CD1c-positive myeloid dendritic cell (primary cell): ENCODE measurements at regions not wholly inside any gene's neighbourhood (a gene's known extent, or its start where the extent isn't known, plus 50 kb on each side); places are given as distances from the start of the nearest gene placed in this dataset.
"Not testable (repeated sequence)": the region's sequence is repeated elsewhere in the genome, so short reads cannot be mapped to it uniquely, and the experiment has no call there.

Source experiments
- DNase-seq: peaks from one replicate; pipeline ENCODE4 v3.0.0-alpha.2; 2016; ENCODE audit errors: extremely low spot score

DNA sequence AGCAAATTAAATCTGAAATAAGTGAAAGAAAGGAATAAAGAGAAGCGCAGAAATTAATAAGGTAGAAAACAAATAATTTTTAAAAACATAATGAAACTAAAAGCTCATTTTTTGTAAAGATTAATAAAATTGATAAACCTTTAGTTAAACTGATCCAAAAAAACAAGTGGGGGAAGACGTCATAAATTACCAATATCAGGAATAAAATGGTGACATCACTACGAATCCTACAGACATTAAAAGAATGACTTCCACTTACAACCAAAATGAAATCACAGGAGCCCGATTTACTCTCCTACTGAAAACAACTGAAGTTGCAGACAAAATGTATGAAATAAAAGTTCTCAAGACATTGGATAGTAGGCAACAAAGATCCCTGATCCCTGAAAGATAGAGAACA is 68.1 kb upstream of the IFFO2 start:
- DNase-seq: no peak

DNA sequence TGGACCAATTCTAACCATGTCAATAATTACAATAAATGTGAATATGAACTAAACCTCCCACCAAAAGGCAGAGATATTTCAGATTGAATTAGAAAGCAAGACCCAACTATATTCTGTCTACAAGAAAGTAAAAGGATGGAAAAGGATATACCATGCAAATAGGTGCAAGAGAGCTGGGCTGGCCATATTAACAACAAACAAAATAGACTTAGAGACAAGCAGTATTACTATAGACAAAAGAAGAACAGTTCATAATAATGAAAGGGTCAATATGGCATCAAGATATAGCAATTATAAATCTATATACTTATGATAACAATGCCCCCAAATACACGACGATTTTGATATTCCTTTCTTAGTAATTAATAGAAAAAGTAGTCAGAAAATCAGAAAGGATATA is 67.3 kb upstream of the IFFO2 start:
- DNase-seq: no peak

DNA sequence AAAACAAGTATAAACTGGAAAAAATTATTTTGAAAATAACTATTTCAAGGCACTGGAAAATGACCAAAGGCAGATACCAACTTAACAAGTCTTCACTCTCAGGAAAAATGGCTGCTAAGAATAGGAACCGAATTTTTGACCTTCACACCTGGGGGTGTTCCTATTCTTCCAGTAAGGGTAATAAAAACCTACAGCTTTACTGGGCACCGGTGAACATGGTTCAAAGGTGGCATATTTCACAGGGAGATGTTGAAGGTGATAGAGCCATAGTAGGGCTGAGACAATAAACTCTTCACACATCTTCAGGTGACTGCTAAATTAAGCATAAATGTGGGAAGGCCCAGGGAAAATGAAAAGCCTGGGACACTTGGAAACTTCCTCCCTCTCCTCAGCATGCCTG is 65.4 kb upstream of the IFFO2 start:
- no peak for DNase-seq

DNA sequence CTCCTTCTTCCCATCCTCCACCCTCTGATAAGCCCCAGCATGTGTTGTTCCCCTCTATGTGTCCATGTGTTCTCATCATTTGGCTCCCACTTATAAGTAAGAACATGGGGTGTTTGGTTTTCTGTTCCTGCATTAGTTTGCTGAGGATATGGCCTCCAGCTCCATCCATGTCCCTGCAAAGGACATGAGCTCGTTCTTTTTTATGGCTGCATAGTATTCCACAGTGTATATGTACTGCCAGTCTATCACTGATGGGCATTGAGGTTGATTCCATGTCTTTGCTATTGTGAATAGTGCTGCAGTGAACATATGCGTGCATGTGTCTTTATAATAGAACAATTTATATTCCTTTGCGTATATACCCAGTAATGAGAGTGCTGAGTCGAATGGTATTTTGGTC is 62.8 kb upstream of the IFFO2 start:
- DNase-seq: not testable (repeated sequence)

DNA sequence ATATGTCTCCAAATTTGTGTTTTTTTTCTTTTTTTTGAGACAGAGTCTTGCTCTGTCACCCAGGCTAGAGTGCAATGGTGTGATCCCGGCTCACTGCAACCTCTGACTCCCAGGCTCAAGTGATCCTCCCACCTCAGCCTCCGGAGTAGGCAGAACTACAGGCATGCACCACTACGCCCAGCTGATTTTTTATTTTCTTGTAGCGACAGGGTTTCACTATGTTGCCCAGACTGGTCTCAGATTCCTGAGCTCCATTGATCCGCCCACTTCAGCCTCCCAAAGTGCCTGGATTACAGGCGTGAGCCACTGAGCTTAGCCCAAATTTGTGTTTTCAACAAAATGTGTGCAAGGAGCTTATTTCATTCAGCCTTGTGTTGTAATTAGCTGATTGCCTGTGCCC is 59.0 kb upstream of the IFFO2 start:
- DNase-seq: no peak

DNA sequence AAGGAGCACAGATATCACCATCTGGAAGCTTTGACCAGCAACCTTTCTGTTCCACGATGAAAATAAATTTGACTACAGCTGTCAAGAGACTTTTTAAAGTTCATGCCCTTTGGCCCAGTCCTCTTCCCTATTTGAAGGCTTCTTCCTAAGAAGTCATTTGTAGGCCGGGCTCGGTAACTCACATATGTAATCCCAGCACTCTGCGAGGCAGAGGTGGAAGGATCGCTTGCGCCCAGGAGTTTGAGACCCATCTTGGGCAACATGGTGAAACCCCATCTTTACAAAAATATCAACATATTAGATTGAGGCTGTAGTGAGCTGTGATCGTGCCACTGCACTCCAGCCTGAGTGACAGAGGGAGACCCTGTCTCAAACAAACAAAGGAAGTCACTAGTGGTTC is 58.3 kb upstream of the IFFO2 start:
- DNase-seq: peak; percentile 67

DNA sequence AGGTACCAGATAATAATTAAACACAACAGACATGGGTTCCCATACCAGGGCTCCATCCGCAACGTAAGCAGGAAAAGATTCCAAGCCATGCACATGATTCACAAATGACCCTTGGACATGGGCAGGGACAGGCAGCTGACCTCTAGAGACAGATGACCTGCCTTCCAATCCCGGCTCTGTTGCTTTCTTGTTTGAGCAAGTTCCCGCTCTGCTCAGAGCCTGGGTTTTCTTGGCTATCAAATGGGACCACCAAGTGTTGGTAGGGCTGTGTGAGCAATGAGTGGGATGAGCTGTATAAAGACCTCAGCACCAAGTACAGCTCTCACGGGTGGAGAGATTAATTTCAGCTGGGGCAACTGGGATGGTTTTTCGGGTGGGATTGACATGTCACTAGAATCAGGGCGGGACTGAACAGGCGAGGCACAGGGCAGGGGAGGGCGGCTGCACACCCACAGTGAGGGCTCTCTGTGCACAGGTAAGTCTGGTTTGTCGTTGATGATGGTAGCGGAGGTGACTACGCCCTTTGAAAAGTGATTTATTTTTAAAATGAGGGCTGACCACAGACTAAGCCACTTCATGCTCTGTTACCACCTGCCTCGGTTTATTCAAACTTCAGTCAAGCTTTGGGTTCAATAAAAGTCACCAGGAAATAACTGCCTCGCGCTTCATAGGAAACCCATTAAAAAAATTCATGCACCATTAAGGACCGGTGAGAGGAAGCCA is 57.5 kb upstream of the IFFO2 start:
- DNase-seq: no peak

DNA sequence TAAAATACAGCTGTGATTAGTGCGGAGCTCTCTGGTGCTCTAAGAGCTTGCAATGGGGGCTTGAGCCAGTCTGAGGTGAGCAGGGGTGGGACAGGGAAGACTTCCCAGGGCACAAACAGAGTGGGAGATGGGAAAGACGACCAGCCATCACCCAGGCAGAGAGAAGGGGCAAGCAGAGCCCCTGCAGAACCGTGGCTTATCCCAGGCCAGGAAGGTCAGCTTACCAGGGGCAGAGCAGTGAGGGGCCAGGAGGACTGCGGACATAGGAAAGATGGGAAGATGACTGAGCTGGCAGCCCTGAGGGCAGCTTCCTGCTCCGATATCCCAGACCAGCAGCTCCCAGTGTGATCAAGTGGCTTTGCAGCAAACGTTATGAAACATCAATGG is 55.4 kb upstream of the IFFO2 start:
- DNase-seq: no peak

DNA sequence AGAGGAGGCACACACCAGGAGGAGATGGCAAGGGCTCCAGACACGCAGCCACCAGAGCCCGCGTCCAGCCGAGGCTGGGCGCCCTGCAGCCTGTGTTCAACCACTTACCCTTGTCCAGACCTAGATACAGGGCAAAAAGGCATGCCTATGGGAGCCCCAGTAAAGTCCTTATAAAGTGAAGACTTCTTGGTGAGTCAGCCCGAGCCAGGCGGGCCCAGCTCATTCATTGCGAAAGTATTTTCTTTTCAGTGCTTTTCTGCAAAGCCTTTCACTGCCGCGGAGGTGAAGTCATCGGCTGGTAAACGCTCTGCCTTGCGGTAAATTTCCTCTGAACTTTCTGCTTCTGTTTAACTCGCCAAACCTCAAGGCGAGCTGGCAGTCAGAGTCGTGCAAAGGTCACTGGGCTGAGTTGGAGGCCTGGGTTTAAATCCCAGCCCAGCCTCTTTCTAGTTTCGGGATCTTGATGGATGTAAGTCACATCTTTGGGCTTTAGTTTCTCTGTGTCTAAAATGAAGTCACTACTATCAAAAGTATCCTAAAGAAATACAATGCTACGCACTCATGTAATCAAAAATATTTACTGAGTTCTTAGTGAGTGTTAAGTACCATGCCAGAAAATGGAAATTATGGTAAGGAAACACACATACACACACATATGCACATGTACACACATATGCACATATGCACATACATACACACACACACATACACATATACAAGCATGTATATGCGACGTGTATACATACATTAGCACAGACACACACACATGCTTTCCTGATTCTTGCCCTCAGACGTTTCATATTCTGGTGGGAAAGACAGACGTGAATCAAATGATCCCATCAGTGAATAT is 54.7 kb upstream of the IFFO2 start:
- DNase-seq: peak; percentile 92

DNA sequence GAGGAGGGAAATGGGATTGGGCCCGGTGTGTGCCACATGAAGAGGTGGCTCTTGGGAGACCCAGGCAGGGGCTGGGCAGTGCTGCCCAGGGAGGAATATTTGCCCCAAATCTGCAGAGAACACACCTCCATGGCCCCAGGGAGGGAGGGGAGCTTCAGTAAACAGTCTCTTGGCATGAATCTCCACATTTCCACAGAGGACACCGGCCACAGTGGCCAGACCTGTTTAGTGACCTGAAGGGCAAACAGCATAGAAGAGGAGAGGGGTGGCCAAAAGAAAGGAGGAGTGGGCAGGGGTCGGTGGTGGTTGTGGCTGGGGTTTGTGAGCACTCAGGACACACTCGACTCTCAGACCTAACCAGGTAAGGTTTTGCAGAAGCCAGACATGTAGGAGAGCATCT is 54.0 kb upstream of the IFFO2 start:
- DNase-seq: no peak

DNA sequence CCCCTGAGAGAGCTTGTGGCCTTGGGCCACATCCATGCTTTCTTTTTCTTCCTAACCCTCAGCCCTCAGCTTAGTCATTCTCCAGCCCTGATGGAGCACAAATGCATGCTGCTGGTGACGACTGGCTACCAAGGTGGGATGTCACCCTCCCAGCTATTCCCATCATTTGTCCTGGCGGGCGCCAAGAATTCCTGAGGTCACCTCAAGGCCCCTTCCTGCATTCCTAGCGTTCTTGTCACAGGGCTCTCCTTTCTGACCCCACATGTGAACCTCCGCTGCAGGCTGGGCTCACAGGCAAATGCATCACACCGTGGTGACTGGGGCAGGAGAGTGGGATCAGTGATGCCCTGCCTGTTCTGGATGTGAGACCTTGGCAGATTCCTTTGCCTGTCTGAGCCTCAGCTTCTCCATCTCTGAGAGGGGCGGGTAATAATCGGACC is 53.4 kb upstream of the IFFO2 start:
- no peak for DNase-seq

DNA sequence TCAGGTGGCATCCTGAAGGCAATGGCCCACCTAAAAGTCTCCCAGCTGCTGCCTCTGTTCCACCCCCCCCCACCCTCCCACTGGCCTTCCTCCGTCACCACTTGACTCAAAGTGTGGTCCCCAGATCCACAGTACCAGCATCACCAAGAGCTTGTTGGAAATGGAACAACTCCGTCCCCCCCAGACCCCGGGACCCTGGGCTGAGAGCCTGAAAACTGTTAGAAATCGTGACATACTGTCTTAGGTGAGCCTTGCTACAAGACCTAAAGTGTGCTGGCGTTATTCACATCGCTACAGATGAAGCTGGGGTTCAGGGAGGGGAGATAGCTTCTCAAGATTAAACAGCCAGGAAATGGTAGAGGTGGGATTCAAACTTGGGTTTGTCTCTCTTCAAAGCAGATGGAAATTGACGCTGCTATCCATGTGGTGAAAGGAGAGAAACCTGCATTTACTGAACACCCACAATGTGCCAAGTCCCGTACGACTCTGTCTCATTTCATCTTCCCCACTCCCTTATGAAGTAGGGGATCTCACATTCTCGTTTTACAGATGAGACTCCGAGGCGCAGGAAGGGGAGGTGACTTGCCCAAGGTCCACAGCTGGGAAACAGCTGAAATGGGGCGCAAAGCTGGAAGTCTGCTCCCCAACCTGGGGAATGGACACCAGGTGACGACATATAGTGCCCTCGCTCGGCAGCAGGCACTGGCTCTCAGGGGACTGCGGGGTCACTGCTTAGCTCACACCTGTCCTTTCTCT is 52.8 kb upstream of the IFFO2 start:
- no peak for DNase-seq

DNA sequence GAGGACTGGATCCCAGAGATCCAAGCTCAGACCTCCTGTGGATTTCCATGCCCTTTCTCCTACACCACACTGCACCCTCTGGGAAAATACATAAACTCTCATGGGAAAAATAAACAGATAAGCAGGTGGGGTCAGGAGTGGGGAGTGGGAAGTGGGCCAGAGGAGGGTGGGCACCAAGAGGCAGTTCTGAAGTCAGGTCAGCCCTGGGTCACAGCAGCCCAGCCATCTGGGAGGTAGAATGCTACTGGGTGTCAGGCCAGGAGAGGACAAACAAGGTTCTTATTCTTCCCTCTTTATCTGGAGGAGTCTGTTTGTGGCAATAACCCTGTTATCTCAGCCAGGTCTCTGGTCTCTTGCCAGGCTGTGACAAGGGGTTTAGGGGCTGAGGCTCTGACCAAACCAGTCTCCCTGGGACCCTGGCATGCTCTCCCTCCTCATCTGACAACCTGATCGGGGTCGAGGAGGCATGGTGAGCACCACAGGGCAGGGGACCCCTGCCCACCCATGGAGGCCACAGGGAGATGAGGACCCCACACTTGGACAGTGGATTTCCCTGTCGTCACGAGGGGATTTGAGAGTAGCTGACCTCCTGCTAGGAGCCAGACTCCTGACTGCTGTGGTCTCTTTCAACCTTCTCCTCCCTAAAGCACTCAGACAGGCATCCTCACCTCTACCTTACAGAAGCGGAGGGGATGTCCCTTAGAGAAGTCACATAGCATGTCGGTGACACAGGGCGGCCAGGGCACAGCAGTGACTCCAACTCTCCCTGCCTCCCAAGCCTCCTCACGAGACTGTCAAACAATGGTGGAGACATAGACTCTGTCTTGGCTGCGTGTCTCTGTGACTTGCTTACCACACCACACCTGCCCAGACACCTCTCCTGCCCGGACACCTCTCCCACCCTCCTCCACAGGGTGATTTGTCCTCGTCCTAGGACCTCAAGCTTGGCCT is 51.3 kb upstream of the IFFO2 start:
- DNase-seq: no peak

DNA sequence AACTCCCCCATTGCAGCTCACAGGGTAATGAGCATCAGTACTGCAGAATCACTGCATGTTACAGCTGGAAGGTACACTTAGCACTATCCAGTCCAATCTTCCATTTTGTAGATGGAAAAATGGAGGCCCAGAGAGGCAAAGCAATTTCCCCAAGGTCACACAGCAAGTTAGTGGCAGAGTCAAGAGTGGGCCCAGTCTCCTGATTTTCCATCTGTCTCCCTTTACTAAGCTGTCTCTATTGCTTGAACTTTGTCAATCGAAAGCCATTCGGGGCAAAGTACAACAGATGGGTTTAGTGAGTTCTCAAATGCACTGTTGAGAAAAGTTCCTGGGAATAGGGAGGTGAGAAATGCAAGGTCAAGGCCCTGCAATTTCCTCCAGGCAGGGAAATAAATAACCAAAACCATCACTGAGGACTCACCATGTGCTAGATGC is 50.4 kb upstream of the IFFO2 start:
- no peak for DNase-seq
